ENCODE measurements at regions not wholly inside any gene's neighbourhood (a gene's known extent, or its start where the extent isn't known, plus 50 kb on each side); places are given as distances from the start of the nearest gene placed in this dataset.

DNA sequence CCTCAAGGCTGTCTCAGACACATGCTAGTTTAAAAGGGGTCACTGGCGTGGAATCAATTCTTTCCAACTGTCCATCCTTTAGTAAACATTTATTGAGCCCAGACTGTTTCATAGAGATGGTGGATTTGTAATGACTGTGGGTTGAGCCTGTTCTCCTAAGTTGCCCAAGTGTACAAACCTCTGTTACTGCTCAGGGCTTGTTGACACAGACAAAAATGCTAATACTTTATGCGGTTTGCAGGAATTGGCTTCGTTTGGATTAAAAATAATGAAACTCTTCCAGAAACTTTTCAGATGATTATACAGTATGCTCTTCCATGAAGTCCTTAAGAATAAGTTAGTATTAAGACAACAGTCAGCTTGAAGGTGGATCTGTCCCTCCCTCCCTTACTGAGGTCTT lies 83.6 kb upstream of the MGAT5 start:
- no peak overlapping the region for H3K18ac ChIP-seq (ENCODE audit: extremely low read depth, low read length)
- H4K91ac ChIP-seq (replicated peaks; ENCODE audit: insufficient read length, low read length), result no peak overlapping the region
- H3K36me3 ChIP-seq (ENCODE audit: control insufficient read depth in 2 of 4, insufficient read depth in 4 of 4, low read length in 3 of 4), result no peaks in the 10 kb centered on the region
- H3K4me1 ChIP-seq (replicated peaks in 1 of 4; ENCODE audit: control insufficient read depth in 3 of 4, insufficient read depth in 4 of 4, low read length in 3 of 4), result peaks cover 0 to 7% (median 3%) of the 10 kb centered on the region in 4 experiments; a peak in 4 of 7 replicates
- no peaks in the 10 kb centered on the region; the same call in 1 of the 2 replicates for H3K23me2 ChIP-seq (ENCODE audit: low read depth, low read length)
- no peak overlapping the region for H2BK12ac ChIP-seq (ENCODE audit: low read depth, low read length)
- peaks cover 0 to 10% of the 10 kb centered on the region in 2 experiments for H4K20me1 ChIP-seq (replicated peaks in 1 of 2; ENCODE audit: control insufficient read depth in 1 of 2, insufficient read depth in 2 of 2, low read length in 2 of 2)
- H3K9ac ChIP-seq (replicated peaks in 1 of 4; ENCODE audit: extremely low read depth in 1 of 4, low read depth in 3 of 4, low read length in 3 of 4), result no peak overlapping the region
- H3K27ac ChIP-seq (ENCODE audit: low read depth, low read length), result no peak overlapping the region
- no peak overlapping the region for H3K56ac ChIP-seq (replicated peaks; ENCODE audit: insufficient read length, low read depth, low read length)
- peaks cover 4 to 85% of the 10 kb centered on the region in 2 experiments; a peak in 3 of 4 replicates for H3K79me2 ChIP-seq (ENCODE audit: control insufficient read depth in 1 of 2, insufficient read depth in 2 of 2, low read length in 2 of 2)
- H3K4me3 ChIP-seq (ENCODE audit: extremely low read depth in 1 of 4, insufficient read depth in 2 of 4, low read depth in 3 of 4, low read length in 4 of 4), result no peak overlapping the region
- no peak overlapping the region for H3K14ac ChIP-seq (ENCODE audit: insufficient read length)
- ChIA-PET POLR2A (ENCODE audit: partially characterized antibody) (no interaction called here), CTCF (ENCODE audit: partially characterized antibody) (interaction anchor here (0.6 to 1.0 kb wide), 3 partner anchors 37 to 246 kb away, joined by 3 to 6 read pairs (median 3); no protein-coding TSS in a partner anchor)
- H2AK5ac ChIP-seq (ENCODE audit: low read depth, low read length), result no peak overlapping the region
- 82% methylated on average over 3 of the region's 3 CpGs; no CpG with 5 or more reads in 1 of the 2 experiments for WGBS, 2 experiments (ENCODE audit: extremely low coverage in 1 of 2, insufficient coverage in 1 of 2, insufficient read length in 1 of 2, insufficient replicate concordance in 2 of 2, low coverage in 1 of 2, low lambda C conversion rate in 2 of 2, missing lambda C conversion rate in 1 of 2)
- no peak overlapping the region for H4K5ac ChIP-seq (ENCODE audit: insufficient read length, low read depth, low read length)
- no peak overlapping the region for H2BK20ac ChIP-seq (ENCODE audit: low read length)
- DNase-seq (ENCODE audit: low read depth in 1 of 2, low spot score in 2 of 2), result no peak
- no peak overlapping the region for H2BK15ac ChIP-seq (ENCODE audit: low read length)
- H3K4ac ChIP-seq (replicated peaks; ENCODE audit: insufficient read length, low read depth, low read length), result no peak overlapping the region
- H2BK120ac ChIP-seq (replicated peaks; ENCODE audit: low read depth, low read length), result no peak overlapping the region
- no peak overlapping the region for H3K4me2 ChIP-seq (ENCODE audit: insufficient read depth in 1 of 2, low read depth in 2 of 2, low read length in 2 of 2)
- no peak overlapping the region for H4K8ac ChIP-seq (ENCODE audit: extremely low read depth, insufficient read depth, low read length)
- no peak overlapping the region for H2BK5ac ChIP-seq (ENCODE audit: low read depth, low read length)
- H3K23ac ChIP-seq (ENCODE audit: insufficient read length), result no peak overlapping the region
- H2AFZ ChIP-seq (ENCODE audit: low read length), result no peak overlapping the region
- no peak for FAIRE-seq
- no peaks in the 10 kb centered on the region for H3K27me3 ChIP-seq (replicated peaks in 1 of 4; ENCODE audit: control insufficient read depth in 3 of 4, extremely low read depth in 1 of 4, insufficient read depth in 3 of 4, low read length in 3 of 4)
- H3K9me3 ChIP-seq (ENCODE audit: insufficient read depth in 2 of 2, low read depth in 1 of 2, low read length in 1 of 2), result no peaks in the 10 kb centered on the region
- H3K79me1 ChIP-seq (ENCODE audit: low read depth, low read length), result peaks cover 3% of the 10 kb centered on the region; the same call in 1 of the 2 replicates
- TF ChIP-seq JUN (IDR thresholded peaks at IDR 0.05; ENCODE audit: low read depth, low read length) (no peak), HDAC2 (IDR thresholded peaks at IDR 0.05; ENCODE audit: borderline replicate concordance in 1 of 2, low read depth in 2 of 2, low read length in 2 of 2) (no peak), BACH1 (IDR thresholded peaks at IDR 0.05; ENCODE audit: low read length) (no peak), SIN3A (conservative IDR thresholded peaks at IDR 0.05 in 1 of 2, IDR thresholded peaks at IDR 0.05 in 1 of 2; ENCODE audit: low read depth in 1 of 2, low read length in 2 of 2) (no peak), SP1 (IDR thresholded peaks at IDR 0.05; ENCODE audit: low read depth, low read length) (no peak), SP2 (IDR thresholded peaks at IDR 0.05; ENCODE audit: low read length) (no peak), RAD21 (IDR thresholded peaks at IDR 0.05 in 1 of 2, conservative IDR thresholded peaks at IDR 0.05 in 1 of 2; ENCODE audit: low read depth in 2 of 2, low read length in 2 of 2) (no peak), BRCA1 (IDR thresholded peaks at IDR 0.05; ENCODE audit: low read depth, low read length) (no peak), NRF1 (IDR thresholded peaks at IDR 0.05; ENCODE audit: low read depth, low read length) (no peak), SUZ12 (IDR thresholded peaks at IDR 0.05; ENCODE audit: low read length) (no peak), NANOG (IDR thresholded peaks at IDR 0.05; ENCODE audit: insufficient read depth, low read depth, low read length, poor library complexity, severe bottlenecking) (no peak), BCL11A (IDR thresholded peaks at IDR 0.05; ENCODE audit: low read depth in 2 of 2, low read length in 2 of 2) (no peak)
- TF ChIP-seq, protein P1, sequence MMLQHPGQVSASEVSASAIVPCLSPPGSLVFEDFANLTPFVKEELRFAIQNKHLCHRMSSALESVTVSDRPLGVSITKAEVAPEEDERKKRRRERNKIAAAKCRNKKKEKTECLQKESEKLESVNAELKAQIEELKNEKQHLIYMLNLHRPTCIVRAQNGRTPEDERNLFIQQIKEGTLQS (IDR thresholded peaks at IDR 0.05; ENCODE audit: insufficient read depth, low read depth, low read length), result no peak

All from H1 (cell line).